ENCODE measurements at regions not wholly inside any gene's neighbourhood (a gene's known extent, or its start where the extent isn't known, plus 50 kb on each side); places are given as distances from the start of the nearest gene placed in this dataset.

DNA sequence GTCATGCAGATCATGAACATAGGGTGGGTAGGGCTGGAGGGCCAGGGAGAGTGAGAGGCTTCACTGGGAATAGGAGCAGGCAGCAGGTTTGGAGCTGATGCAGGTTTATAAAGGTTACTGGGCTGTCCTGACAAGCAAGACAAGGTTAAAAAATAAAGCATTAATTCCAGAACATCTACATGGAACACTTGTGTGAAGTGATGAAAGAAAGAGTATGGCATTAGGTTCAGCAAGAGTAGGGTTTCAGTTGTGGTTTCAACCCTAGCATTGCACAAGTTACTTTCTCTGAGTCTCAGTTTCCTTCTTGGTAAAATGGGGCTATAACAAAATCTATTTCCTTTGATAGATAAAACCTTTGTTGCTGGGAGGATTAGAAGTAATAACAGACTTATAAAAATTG lies 114.6 kb upstream of the SESN3 start:
- Histone ChIP-seq H3K27ac (ENCODE audit: low read length) (no peak overlapping the region), H3K27me3 (ENCODE audit: insufficient read depth, low read length, poor library complexity) (no peaks in the 10 kb centered on the region), H2AFZ (ENCODE audit: low read depth, low read length) (no peak overlapping the region), H3K4me3 (ENCODE audit: low read depth in 1 of 2, low read length in 2 of 2) (no peak overlapping the region), H4K20me1 (ENCODE audit: insufficient read depth, low read length) (no peaks in the 10 kb centered on the region), H3K4me1 (ENCODE audit: insufficient read depth, low read length) (no peaks in the 10 kb centered on the region), H3K36me3 (ENCODE audit: insufficient read depth, low read length) (no peaks in the 10 kb centered on the region), H3K9me3 (ENCODE audit: insufficient read depth, low read length, severe bottlenecking) (no peaks in the 10 kb centered on the region), H3K9ac (ENCODE audit: low read depth, low read length) (no peak overlapping the region), H3K4me2 (ENCODE audit: insufficient read depth, low read length) (no peak overlapping the region), H3K79me2 (ENCODE audit: insufficient read depth, low read length) (no peaks in the 10 kb centered on the region)
- TF ChIP-seq, protein P1, sequence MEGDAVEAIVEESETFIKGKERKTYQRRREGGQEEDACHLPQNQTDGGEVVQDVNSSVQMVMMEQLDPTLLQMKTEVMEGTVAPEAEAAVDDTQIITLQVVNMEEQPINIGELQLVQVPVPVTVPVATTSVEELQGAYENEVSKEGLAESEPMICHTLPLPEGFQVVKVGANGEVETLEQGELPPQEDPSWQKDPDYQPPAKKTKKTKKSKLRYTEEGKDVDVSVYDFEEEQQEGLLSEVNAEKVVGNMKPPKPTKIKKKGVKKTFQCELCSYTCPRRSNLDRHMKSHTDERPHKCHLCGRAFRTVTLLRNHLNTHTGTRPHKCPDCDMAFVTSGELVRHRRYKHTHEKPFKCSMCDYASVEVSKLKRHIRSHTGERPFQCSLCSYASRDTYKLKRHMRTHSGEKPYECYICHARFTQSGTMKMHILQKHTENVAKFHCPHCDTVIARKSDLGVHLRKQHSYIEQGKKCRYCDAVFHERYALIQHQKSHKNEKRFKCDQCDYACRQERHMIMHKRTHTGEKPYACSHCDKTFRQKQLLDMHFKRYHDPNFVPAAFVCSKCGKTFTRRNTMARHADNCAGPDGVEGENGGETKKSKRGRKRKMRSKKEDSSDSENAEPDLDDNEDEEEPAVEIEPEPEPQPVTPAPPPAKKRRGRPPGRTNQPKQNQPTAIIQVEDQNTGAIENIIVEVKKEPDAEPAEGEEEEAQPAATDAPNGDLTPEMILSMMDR (IDR thresholded peaks at IDR 0.05; ENCODE audit: borderline replicate concordance, extremely low read depth, low read length, poor library complexity, severe bottlenecking), result no peak
- no peak for TF ChIP-seq EZH2 (IDR thresholded peaks at IDR 0.05; ENCODE audit: borderline replicate concordance, low read depth, low read length, severe bottlenecking)
- ATAC-seq (ENCODE audit: insufficient read depth, low read depth), result no peak
- DNase-seq, result no peak

DNA sequence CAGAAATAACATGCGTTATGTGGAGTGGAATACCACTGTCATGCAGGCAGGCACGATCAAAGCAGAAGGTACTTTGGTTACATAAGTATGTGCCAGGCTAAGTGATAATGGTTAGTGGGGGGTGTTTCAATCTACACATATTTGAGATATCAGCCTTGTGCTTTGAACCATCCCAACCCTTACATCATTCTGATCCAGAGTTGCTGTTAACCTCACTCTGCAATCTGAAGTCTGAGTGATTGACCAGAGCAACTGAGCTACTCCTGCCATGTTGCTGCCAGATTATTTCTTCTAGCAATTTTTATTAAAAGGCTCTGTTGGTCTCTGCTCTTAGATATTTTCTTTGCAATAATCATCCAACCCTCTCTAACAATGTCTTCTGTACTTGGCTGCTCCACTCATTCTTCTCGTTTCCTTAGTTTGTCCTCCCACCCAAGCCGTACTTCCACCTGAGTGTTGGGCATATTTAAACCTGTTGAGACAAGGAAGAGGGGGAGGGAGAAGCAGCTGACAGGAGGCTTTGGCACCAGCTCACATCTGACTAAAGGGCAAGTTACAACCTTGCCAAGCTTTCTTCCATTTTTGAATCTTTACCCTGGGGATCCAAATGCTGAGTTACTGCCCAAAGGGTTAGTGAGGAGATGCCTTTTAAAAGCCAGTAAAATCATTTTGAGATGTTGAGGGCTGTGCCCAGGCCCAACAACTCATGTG lies 114.1 kb upstream of the SESN3 start:
- DNase-seq, result no peak
- Histone ChIP-seq H3K4me2 (ENCODE audit: insufficient read depth, low read length) (no peak overlapping the region), H3K4me1 (ENCODE audit: insufficient read depth, low read length) (no peaks in the 10 kb centered on the region), H3K9ac (ENCODE audit: low read depth, low read length) (no peak overlapping the region), H3K79me2 (ENCODE audit: insufficient read depth, low read length) (no peaks in the 10 kb centered on the region), H3K36me3 (ENCODE audit: insufficient read depth, low read length) (no peaks in the 10 kb centered on the region), H3K4me3 (ENCODE audit: low read depth in 1 of 2, low read length in 2 of 2) (no peak overlapping the region), H3K27ac (ENCODE audit: low read length) (no peak overlapping the region), H3K27me3 (ENCODE audit: insufficient read depth, low read length, poor library complexity) (no peaks in the 10 kb centered on the region), H3K9me3 (ENCODE audit: insufficient read depth, low read length, severe bottlenecking) (no peaks in the 10 kb centered on the region), H4K20me1 (ENCODE audit: insufficient read depth, low read length) (no peaks in the 10 kb centered on the region), H2AFZ (ENCODE audit: low read depth, low read length) (no peak overlapping the region)
- ATAC-seq (ENCODE audit: insufficient read depth, low read depth), result no peak
- TF ChIP-seq EZH2 (IDR thresholded peaks at IDR 0.05; ENCODE audit: borderline replicate concordance, low read depth, low read length, severe bottlenecking), result no peak
- TF ChIP-seq, protein P1 (IDR thresholded peaks at IDR 0.05; ENCODE audit: borderline replicate concordance, extremely low read depth, low read length, poor library complexity, severe bottlenecking), result no peak

GRCh38 chr11:95341221-95341620 lies 110.2 kb upstream of the SESN3 start:
- Histone ChIP-seq H3K9ac (ENCODE audit: low read depth, low read length) (no peak overlapping the region), H3K4me3 (ENCODE audit: low read depth in 1 of 2, low read length in 2 of 2) (no peak overlapping the region), H3K27ac (ENCODE audit: low read length) (no peak overlapping the region), H3K79me2 (ENCODE audit: insufficient read depth, low read length) (no peaks in the 10 kb centered on the region), H4K20me1 (ENCODE audit: insufficient read depth, low read length) (no peaks in the 10 kb centered on the region), H3K27me3 (ENCODE audit: insufficient read depth, low read length, poor library complexity) (peaks cover 9% of the 10 kb centered on the region), H3K4me2 (ENCODE audit: insufficient read depth, low read length) (no peak overlapping the region), H2AFZ (ENCODE audit: low read depth, low read length) (no peak overlapping the region), H3K4me1 (ENCODE audit: insufficient read depth, low read length) (no peaks in the 10 kb centered on the region), H3K9me3 (ENCODE audit: insufficient read depth, low read length, severe bottlenecking) (no peaks in the 10 kb centered on the region), H3K36me3 (ENCODE audit: insufficient read depth, low read length) (no peaks in the 10 kb centered on the region)
- ATAC-seq (ENCODE audit: insufficient read depth, low read depth) (no peak), DNase-seq (no peak)
- TF ChIP-seq, protein P1 (IDR thresholded peaks at IDR 0.05; ENCODE audit: borderline replicate concordance, extremely low read depth, low read length, poor library complexity, severe bottlenecking), result no peak
- TF ChIP-seq EZH2 (IDR thresholded peaks at IDR 0.05; ENCODE audit: borderline replicate concordance, low read depth, low read length, severe bottlenecking), result no peak

Measured in DND-41 (cell line).